Muscle of back (tissue), 3 donors: ENCODE measurements at regions not wholly inside any gene's neighbourhood (a gene's known extent, or its start where the extent isn't known, plus 50 kb on each side); places are given as distances from the start of the nearest gene placed in this dataset.
"Not testable (repeated sequence)": the region's sequence is repeated elsewhere in the genome, so short reads cannot be mapped to it uniquely, and the experiment has no call there.

ENCODE experiments used
- DNase-seq, 3 donors: peaks; one replicate each; pipeline versions ENCODE4 v3.0.0 to v3.0.0-alpha.2; 2013

GRCh38 chr3:5692446-5692845 is 504.9 kb downstream of the EDEM1 start:
- DNase-seq, result no peak

DNA sequence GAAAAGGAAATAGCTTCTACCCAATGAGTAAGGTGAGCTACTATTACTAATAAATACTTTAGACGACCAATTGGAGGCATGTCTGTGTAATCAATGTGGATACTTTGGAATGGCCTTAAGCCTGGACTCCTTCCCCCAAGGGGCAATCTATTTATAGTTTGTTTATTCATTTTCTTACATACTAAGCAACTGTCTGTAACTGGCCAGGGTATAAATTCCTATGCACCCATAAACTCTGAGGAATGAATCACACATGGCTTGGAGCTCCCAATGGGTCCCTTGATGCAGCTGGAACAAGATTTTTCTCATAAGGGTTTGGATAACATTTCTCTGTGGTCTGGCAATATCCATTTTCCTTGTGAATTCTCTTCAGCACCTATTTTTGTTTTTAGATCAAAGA is 506.8 kb downstream of the EDEM1 start:
- DNase-seq, result no peak

GRCh38 chr3:5698851-5699250 is 511.3 kb downstream of the EDEM1 start:
- DNase-seq, result no peak

DNA sequence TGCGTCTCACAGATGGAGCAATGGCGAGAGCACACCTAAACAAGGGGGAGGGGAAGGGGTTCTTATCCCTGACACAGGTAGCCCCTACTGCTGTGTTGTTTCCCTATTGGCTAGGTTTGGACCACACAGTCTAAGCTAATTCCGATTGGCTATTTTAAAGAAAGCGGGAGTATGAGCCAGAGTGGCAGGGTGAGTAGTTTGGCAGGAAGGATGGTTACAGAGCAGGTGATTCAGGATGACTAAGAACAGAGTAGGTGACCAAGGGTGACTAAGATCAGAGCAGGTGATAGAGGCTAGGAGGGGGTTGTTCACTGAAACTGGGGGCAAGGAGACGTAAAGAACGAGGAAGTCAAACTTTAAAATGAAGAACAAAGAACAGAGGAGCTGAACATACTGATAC is 511.8 kb downstream of the EDEM1 start:
- no peak for DNase-seq

GRCh38 chr3:5699811-5700210 is 512.3 kb downstream of the EDEM1 start:
- DNase-seq, result no peak

DNA sequence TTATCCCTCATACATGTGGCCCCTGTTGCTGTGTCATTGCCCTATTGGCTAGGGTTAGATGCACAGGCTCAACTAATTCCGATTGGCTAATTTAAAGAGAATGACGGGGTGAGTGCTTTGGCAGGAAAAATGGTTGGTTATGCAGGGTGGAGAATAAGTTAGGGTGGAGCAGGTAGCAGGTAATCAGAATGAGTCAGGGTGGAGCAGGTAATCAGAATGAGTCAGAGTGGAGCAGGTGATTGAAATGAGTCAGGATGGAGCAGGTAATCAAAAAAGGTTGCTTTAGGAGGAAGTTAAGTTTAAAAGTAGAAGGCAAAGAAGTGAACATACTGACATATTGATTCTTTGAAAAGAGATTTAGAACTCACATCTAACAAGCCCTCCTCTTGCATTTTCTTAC is 513.5 kb downstream of the EDEM1 start:
- not testable (repeated sequence) for DNase-seq

- no peak for DNase-seq
Observed at GRCh38 chr3:5707794-5708193, 520.3 kb downstream of the EDEM1 start.

GRCh38 chr3:5709714-5710113 is 522.2 kb downstream of the EDEM1 start:
- no peak for DNase-seq

DNA sequence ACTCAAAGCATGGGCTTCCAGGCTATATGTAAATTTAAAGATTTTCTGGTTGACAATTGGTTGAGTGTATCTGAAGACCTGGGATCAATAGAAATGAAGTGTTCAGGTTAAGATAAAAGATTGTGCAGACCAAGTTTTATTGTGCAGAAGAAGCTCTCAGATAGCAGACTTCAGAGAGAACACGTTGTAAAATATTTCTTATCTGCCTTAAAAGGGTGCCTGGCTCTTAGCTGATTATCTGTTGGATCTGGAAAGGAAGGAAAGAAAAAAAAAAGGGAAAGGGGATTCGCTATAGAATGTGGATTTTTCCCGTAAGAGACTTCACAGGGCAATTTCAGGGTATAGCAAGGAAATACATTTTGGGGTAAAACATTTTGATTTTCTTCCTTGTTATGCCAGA is 523.2 kb downstream of the EDEM1 start:
- no peak for DNase-seq

DNA sequence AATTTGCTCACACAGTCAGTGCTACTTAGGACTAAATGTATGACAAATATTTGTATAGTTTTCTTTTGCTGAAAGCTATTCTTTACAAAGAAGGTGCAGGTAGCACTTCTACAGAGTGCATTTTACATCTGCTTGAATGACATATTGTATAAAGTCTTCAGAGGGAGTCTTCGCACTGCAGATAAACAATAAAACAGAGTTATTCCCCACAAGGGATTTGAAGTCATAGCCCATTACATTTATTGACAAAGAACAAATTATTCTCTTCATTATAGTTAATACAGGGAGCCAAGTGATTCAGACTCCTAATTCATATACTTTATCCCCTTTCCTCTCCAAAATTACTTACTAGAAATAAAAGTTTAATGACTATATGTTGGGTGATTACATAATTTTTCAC is 529.7 kb downstream of the EDEM1 start:
- DNase-seq, result no peak

GRCh38 chr3:5719668-5720067 is 532.2 kb downstream of the EDEM1 start:
- DNase-seq, result not testable (repeated sequence)

GRCh38 chr3:5725801-5726200 is 538.3 kb downstream of the EDEM1 start:
- no peak for DNase-seq

- DNase-seq, result no peak
Observed at GRCh38 chr3:5726621-5727020, 539.1 kb downstream of the EDEM1 start.

GRCh38 chr3:5727743-5728484 is 540.4 kb downstream of the EDEM1 start:
- no peak for DNase-seq

GRCh38 chr3:5729852-5730251 is 542.3 kb downstream of the EDEM1 start:
- no peak for DNase-seq

DNA sequence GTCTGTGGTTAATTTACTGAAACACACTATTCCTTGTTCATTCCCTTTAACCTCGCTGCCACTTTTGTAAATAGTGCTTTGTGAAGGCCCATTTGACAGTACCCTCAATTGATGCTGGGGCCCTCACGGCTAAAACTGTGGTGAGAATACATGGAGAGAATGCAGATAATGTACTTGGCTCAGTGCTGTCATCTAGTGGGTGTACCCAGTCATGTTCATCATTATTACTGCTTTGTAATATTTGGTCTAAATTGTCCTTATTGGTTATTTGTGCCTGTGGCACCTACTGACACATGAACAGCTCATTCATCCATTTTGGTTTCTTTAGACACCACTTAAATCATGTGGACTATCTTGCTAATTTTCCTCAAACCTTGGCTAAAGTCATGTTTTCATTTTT is 543.6 kb downstream of the EDEM1 start:
- no peak for DNase-seq

DNA sequence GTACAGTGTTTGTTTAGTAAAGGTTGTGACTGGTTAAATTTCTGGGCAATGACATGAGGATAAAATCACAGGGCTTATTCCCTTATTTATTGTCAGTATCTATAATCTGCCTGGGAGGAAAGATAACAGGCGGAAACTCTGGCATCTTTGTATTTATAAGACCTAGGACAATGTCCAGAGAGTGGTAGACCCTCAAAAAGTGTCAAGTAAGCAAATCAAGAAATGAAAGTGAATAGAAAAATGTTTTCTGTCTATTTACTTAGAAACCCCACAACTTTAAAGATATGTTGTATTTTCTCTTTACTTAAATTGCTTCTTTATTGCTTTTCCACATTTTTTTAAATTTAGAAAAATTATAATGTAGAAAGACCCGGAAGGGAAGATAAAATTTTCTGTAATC is 544.6 kb downstream of the EDEM1 start:
- no peak for DNase-seq

GRCh38 chr3:5733995-5734394 is 546.5 kb downstream of the EDEM1 start:
- no peak for DNase-seq

DNA sequence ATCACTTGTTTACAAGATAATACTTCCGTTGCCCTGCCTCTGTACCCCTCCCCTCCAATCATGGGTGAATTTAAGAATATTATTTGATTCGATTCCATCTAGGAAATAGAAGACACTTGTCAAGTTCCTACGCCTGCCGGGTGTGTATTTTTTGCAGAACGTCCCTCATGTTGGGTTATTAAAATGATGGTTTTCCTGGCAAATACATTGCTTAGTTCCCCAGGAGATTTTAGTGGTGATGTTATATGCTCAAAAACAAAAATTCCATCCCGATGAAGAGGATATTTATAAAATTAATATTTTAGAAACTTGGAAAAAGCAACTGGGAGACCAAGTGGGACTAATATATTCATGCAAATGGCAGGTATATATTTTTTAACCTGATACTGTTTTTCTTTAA is 548.4 kb downstream of the EDEM1 start:
- peak; percentile 17 to 55 (median 24) for DNase-seq

GRCh38 chr3:5739299-5739935 is 551.9 kb downstream of the EDEM1 start:
- DNase-seq, result no peak

- DNase-seq, result no peak
Observed at GRCh38 chr3:5739949-5740348, 552.4 kb downstream of the EDEM1 start.

GRCh38 chr3:5741017-5741416 is 553.5 kb downstream of the EDEM1 start:
- no peak for DNase-seq

- no peak for DNase-seq
Observed at GRCh38 chr3:5750091-5750490, 562.6 kb downstream of the EDEM1 start.
